T-helper 17 cell (primary cell): ENCODE measurements at regions not wholly inside any gene's neighbourhood (a gene's known extent, or its start where the extent isn't known, plus 50 kb on each side); places are given as distances from the start of the nearest gene placed in this dataset.

ENCODE experiments used
- ATAC-seq: fragments of 150-1000 bp; cut with Tn5 transposase; 2 replicates; pipeline ENCODE4 v1.10.0; 2021; ENCODE audit warnings: mild to moderate bottlenecking, moderate library complexity
- DNase-seq, 3 donors: peaks; one replicate each; pipeline versions ENCODE4 v3.0.0 to v3.0.0-alpha.2; 2020 to 2021
- H3K9me3 ChIP-seq: one replicate; pipeline ENCODE4 v1.7.0; 2013; ENCODE audit warnings: low read length, mild to moderate bottlenecking; ENCODE audit not compliant: control insufficient read depth, poor library complexity, severe bottlenecking
- H3K27ac Mint-ChIP-seq: one replicate; pipeline ENCODE4 v1.8.0; 2022; ENCODE audit warnings: mild to moderate bottlenecking, moderate library complexity, mixed read lengths
- H3K27me3 Mint-ChIP-seq: one replicate; pipeline ENCODE4 v1.8.0; 2022; ENCODE audit warnings: mixed read lengths
- H3K36me3 Mint-ChIP-seq: one replicate; pipeline ENCODE4 v1.8.0; 2022; ENCODE audit warnings: low read depth, mixed read lengths
- H3K4me1 Mint-ChIP-seq: one replicate; pipeline ENCODE4 v1.8.0; 2022; ENCODE audit warnings: mild to moderate bottlenecking, mixed read lengths
- H3K4me3 Mint-ChIP-seq: one replicate; pipeline ENCODE4 v1.8.0; 2022; ENCODE audit warnings: mild to moderate bottlenecking, moderate library complexity, mixed read lengths

DNA sequence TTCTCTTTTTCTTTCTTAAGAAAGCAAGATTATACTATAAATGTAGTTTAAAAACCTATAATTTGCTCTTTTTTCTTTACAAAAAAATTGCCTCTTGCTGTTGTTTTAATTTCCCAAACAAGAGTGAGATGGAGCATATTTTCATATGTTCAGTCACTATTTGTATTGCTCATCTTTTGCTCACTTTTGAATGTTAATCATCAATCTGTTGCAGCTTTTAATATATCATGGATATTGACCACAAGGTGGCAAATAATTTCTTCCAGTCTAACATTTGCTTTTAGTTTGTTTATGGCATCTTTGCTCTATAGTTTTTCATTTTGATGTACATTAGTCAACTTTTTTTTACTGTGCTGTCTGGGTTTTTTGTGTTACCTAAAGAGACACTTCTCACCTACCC is 112.6 kb upstream of the THRB start:
- H3K27ac Mint-ChIP-seq, result no peak overlapping the region
- no peaks in the 10 kb centered on the region for H3K4me1 Mint-ChIP-seq
- no peak overlapping the region for H3K4me3 Mint-ChIP-seq
- no peak for ATAC-seq
- DNase-seq, result no peak
- no peaks in the 10 kb centered on the region for H3K36me3 Mint-ChIP-seq
- H3K9me3 ChIP-seq, result no peaks in the 10 kb centered on the region
- no peaks in the 10 kb centered on the region for H3K27me3 Mint-ChIP-seq

DNA sequence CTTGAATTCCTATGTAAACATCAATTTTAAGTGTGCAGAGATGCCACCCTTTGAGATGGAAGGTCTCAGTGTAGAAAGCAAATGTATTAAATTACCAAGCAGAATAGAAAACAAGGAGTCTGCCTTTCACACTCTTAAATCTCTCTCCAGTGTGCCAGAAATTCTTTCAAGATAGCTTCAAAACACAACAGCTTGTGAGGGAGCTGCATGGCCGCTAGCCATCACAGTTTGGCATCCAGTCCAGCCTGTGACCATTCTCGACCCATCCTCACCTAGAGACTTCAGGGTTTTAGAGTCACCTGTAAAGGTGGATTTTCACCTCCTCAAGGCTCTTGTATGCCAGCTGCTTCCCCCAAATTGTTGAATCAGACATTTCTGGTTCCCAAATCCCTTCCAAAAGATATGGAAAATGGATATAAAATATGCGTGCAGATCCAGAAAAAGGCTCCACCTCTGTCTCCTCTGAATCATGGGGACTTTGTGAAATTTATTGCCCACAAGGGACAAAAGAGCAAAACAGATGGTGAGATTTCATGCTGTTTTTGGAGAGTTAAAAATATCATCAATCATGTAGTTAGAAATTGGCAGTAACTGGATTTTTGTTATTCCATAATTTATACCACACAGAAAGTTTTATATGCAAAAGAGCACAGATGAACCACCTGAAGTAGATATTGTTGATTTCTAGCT is 114.2 kb upstream of the THRB start:
- no peaks in the 10 kb centered on the region for H3K9me3 ChIP-seq
- Mint-ChIP-seq H3K27me3 (no peaks in the 10 kb centered on the region), H3K4me1 (no peaks in the 10 kb centered on the region), H3K36me3 (no peaks in the 10 kb centered on the region), H3K27ac (no peak overlapping the region), H3K4me3 (no peak overlapping the region)
- no peak for DNase-seq
- ATAC-seq, result no peak

DNA sequence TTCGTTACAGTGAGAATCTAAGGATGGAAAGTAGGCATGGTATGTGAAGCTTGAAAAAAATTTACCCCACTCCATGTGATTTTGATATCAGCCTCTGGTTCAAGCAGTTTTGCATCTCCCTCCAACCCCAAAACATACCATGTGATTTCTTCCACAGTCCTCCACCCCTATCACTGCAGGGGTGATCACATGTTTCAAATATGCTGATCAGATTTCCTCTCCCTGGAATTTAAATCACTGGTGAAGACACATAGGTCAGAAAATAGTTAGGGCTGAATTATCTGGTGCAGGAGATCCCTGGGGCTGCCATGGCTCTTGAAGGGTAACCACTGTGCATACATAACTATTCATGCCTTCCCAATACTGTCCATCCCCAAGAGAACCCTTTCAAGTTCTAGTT is 119.7 kb upstream of the THRB start:
- H3K27me3 Mint-ChIP-seq, result no peaks in the 10 kb centered on the region
- H3K4me1 Mint-ChIP-seq, result no peaks in the 10 kb centered on the region
- no peak overlapping the region for H3K27ac Mint-ChIP-seq
- H3K36me3 Mint-ChIP-seq, result no peaks in the 10 kb centered on the region
- no peak for DNase-seq
- ATAC-seq, result no peak
- H3K4me3 Mint-ChIP-seq, result no peak overlapping the region
- no peaks in the 10 kb centered on the region for H3K9me3 ChIP-seq

DNA sequence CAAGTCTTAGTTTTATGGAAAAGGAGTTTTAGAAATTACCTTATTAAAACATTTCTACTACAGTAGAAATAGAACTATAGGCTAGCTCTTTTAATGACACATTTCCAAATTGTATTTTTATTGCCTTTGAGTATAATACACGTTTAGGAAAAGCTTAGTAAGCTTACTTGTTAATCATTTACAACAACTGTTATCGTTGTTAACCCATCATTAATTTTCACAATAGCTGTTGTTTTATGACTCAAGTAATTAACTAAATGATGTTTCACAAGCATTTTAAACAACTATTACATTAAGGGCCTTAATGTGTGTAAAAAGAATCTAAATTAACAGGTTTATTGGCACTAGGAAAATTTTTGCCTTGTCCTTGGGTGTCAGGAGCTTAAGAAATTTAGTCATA is 120.5 kb upstream of the THRB start:
- Mint-ChIP-seq H3K27me3 (no peaks in the 10 kb centered on the region), H3K4me1 (no peaks in the 10 kb centered on the region), H3K4me3 (no peak overlapping the region), H3K27ac (no peak overlapping the region), H3K36me3 (no peaks in the 10 kb centered on the region)
- H3K9me3 ChIP-seq, result no peaks in the 10 kb centered on the region
- DNase-seq (no peak), ATAC-seq (no peak)

DNA sequence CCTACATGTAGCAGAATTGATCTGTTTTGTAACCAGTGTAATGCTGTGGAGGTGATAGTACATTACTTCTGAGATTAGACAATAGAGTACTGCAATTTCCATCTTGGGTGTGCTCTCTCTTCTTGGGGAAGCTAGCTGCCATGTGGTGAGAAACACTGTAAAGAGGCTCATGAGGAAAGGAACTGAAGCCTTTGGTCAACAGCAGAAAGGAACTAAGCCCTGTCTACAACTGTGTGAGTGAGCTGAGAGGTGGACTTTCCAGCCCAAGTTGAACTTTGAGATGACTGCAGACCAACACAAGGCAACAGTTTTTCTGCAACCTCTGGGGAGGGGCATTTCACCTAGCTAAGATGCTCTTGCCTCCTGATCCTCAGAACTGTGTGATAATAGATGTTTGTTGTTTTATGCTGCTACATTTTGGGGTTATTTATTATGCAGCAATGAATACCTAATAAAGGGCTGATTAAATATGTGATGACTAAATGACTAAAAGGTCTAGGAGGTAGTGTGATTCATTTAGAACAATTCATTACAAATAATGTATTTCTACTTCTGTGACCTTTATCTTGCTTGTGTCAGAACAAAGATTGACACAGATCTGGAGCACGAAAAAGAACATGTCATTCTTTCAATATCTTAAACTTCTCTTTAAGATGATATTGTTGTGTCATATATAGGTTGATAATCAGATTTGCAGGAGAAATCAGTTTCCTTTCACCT is 121.6 kb upstream of the THRB start:
- no peaks in the 10 kb centered on the region for H3K36me3 Mint-ChIP-seq
- ATAC-seq (no peak), DNase-seq (no peak)
- no peaks in the 10 kb centered on the region for H3K27me3 Mint-ChIP-seq
- H3K27ac Mint-ChIP-seq, result no peak overlapping the region
- H3K4me3 Mint-ChIP-seq, result no peak overlapping the region
- no peaks in the 10 kb centered on the region for H3K4me1 Mint-ChIP-seq
- no peaks in the 10 kb centered on the region for H3K9me3 ChIP-seq

DNA sequence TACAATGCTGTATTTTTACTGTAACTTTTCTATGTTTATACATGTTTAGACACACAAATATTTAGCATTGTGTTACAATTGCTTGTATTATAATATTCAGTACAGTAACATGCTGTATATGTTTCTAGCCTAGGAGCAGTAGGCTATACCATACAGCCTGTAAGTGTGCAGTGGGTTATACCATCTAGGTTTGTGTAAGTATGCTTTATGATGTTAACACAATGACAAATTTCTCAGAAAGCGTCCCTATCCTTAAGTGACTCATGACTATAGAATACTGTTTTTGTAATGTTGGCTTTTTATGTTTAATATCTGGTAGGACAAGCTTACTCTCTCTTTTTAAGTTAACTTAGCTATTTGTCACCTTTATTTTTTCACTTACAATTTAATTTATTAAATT is 127.5 kb upstream of the THRB start:
- no peak overlapping the region for H3K27ac Mint-ChIP-seq
- H3K36me3 Mint-ChIP-seq, result no peaks in the 10 kb centered on the region
- H3K4me3 Mint-ChIP-seq, result no peak overlapping the region
- ATAC-seq (no peak), DNase-seq (no peak)
- H3K9me3 ChIP-seq, result no peaks in the 10 kb centered on the region
- H3K4me1 Mint-ChIP-seq, result no peaks in the 10 kb centered on the region
- H3K27me3 Mint-ChIP-seq, result no peaks in the 10 kb centered on the region

DNA sequence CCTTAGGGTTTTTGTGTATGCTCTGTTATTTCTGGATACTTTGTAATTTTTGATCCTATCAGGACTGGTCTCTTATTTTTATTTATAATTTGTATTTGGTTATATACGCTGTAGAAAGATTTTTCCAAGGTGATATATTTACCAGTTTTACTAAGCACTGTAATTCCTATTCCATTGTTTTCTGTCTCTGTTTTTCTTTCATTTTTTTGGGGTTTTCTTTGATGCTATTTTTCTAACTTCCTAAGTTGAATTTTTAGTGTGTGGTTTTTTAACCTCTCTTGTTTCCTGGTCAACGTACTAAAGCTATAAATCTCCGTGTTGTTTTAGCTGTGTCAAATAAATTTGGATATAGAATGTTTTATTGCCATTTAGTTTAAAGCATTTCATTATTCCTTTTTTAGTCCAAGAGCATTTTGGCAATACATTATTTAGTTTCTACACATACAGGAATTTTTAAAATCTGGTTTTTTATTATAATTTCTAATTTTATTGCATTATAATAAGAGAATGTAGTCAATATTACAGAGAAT is 128.1 kb upstream of the THRB start:
- no peaks in the 10 kb centered on the region for H3K9me3 ChIP-seq
- no peak overlapping the region for H3K27ac Mint-ChIP-seq
- H3K27me3 Mint-ChIP-seq, result no peaks in the 10 kb centered on the region
- H3K4me3 Mint-ChIP-seq, result no peak overlapping the region
- DNase-seq (no peak), ATAC-seq (no peak)
- no peaks in the 10 kb centered on the region for H3K4me1 Mint-ChIP-seq
- no peaks in the 10 kb centered on the region for H3K36me3 Mint-ChIP-seq

DNA sequence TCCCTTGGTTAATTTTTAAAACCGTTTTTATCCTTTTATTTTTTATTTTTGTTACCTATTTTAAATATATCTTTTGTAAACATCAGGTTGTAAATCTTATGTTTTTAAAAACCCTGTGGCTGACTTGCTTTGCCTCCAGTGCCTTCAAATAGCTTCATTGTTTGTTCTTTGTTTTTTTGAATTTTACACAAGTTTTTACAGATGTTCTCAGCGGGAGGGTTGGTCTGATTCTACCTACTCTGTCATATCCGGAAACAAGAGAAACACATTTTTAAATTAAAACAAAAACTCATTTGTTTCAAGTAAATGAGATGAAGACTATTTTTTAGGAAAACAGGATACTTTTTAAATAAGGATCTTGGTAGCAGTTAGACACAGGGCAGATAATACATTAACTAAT is 129.0 kb upstream of the THRB start:
- H3K9me3 ChIP-seq, result no peaks in the 10 kb centered on the region
- Mint-ChIP-seq H3K4me3 (no peak overlapping the region), H3K36me3 (no peaks in the 10 kb centered on the region), H3K4me1 (no peaks in the 10 kb centered on the region), H3K27me3 (no peaks in the 10 kb centered on the region), H3K27ac (no peak overlapping the region)
- no peak for ATAC-seq
- DNase-seq, result no peak

DNA sequence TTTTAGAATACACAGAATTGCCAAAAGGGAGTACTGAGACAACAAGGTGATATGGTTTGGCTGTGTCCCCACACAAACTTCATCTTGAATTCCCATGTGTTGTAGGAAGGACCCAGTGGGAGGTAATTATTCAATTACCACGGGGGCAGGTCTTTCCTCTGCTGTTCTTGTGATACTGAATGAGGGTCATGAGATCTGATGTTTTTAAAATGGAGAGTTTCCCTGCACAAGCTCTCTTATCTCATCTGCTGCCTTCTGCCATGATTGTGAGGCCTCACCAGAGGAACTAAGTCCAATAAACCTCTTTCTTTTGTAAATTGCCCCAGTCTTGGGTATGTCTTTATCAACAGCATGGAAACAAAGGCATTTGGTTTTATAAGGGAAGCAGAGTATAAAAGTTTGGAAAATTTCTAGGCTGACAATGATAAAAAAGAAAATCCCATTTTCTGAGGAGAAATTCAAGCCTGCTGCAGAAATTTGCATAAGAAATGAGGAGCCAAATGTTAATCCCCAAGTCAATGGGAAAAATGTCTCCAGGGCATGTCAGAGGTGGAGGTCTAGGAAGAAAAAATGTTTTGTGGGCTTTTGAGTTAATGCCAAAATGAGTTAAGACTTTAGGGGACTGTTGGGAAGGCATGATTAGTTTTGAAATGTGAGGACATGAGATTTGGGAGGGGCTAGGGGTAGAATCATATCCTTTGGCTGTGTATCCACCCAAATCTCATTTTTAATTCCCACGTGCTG is 130.5 kb upstream of the THRB start:
- DNase-seq, result no peak
- Mint-ChIP-seq H3K36me3 (no peaks in the 10 kb centered on the region), H3K27me3 (no peaks in the 10 kb centered on the region), H3K4me1 (no peaks in the 10 kb centered on the region), H3K4me3 (no peak overlapping the region), H3K27ac (no peak overlapping the region)
- no peaks in the 10 kb centered on the region for H3K9me3 ChIP-seq
- ATAC-seq, result no peak

DNA sequence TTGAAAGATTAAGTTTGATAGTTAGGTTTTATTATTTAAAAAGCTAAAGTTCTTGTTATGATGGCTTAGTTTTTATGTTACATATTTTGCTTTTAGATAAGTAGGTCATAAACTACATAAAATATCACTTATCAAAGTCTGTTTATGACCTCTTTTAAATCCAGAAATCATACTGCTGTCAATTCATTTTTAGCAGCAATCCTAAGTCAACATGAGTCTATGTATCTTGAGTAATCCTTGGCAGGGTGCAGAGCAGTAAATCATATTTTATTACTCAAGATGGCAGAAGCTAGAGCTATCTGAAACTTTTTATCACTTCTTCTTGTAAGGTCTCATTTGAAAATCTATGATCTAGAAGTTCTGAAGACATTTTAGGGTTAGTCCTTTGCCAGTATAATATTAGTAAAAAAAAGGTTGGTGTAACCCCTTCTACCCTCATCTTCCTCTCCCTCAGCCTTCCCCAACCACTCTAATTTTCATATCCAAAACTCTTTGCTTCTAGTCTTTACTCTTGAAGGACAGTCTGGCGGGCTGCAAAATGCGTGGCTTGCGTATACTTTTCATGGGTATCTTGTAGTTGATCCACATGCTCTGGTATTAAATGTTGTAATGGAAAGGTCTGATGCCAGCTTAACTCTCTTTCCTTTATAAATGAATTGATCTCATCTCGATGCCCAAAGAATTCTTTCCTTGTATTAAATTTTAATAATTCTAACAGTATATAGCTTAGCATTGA is 134.0 kb upstream of the THRB start:
- Mint-ChIP-seq H3K27ac (no peak overlapping the region), H3K4me1 (no peaks in the 10 kb centered on the region), H3K27me3 (no peaks in the 10 kb centered on the region), H3K36me3 (no peaks in the 10 kb centered on the region), H3K4me3 (no peak overlapping the region)
- no peaks in the 10 kb centered on the region for H3K9me3 ChIP-seq
- DNase-seq (no peak), ATAC-seq (no peak)

DNA sequence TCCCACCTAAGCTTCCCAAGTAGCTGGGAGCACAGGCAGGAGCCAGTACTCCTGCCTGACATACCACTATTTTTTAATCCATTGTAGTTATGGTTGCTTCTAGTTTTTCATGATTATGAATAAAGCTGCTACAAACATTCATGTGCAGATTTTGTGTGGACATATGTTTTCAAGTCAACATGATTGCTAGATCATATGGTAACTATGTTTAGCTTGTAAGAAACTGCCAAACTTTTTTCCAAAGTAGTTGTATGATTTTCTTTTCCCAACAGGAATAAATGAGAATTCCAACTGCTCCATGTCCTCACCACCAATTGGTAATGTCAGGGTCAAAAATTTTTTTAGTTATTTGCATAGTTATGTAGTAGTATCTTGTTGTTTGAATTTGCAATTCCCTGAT is 136.8 kb upstream of the THRB start:
- Mint-ChIP-seq H3K27ac (no peak overlapping the region), H3K27me3 (no peaks in the 10 kb centered on the region), H3K36me3 (no peaks in the 10 kb centered on the region), H3K4me3 (no peak overlapping the region), H3K4me1 (no peaks in the 10 kb centered on the region)
- DNase-seq, result no peak
- no peak for ATAC-seq
- no peaks in the 10 kb centered on the region for H3K9me3 ChIP-seq

DNA sequence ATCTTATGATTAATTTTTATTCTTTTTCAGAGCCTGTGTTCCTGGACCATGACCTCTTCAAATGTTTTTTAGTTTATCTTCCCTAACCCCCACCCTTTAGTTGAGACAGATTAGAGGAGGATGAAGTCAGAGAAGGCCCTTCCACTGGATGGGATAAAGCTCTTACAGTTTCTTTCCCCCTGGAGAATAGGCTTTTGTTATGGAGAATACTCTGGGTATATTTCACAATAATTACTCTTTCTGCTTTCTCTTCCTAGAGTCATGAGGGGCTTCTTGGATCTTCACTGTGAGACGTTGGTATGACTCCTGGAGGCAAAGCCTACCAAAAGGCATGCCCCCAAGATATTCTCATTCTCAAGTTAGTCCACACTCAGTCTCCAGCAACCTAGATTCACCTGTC is 144.4 kb upstream of the THRB start:
- Mint-ChIP-seq H3K36me3 (no peaks in the 10 kb centered on the region), H3K27ac (no peak overlapping the region), H3K4me1 (no peaks in the 10 kb centered on the region), H3K4me3 (no peak overlapping the region), H3K27me3 (no peaks in the 10 kb centered on the region)
- H3K9me3 ChIP-seq, result no peaks in the 10 kb centered on the region
- ATAC-seq (no peak), DNase-seq (no peak)
